GM23338 (cell line): ENCODE measurements at regions not wholly inside any gene's neighbourhood (a gene's known extent, or its start where the extent isn't known, plus 50 kb on each side); places are given as distances from the start of the nearest gene placed in this dataset.

Experiments used
- ATAC-seq: fragments of 200-7000 bp; cut with Tn5 transposase; 3 replicates; pipeline ENCODE4 v1.9.1; 2020
- DNase-seq: peaks from one replicate; pipeline ENCODE4 v3.0.0-alpha.2; 2015; ENCODE audit warnings: low spot score
- H2AFZ ChIP-seq: fragments of 200-600 bp; sonication (generic); 2 replicates; pipeline ENCODE4 v1.8.0; 2016; ENCODE audit warnings: antibody characterized with exemption, mild to moderate bottlenecking, moderate library complexity
- H3F3A ChIP-seq: fragments of 200-600 bp; sonication (generic); replicated peaks from 2 replicates; pipeline ENCODE4 v1.8.0; 2017; ENCODE audit warnings: antibody characterized with exemption, mixed run types, low read depth
- H3K27ac ChIP-seq: fragments of 200-600 bp; sonication (generic); 2 replicates; pipeline ENCODE4 v1.6.1; 2016; ENCODE audit warnings: low read depth
- H3K27me3 ChIP-seq: fragments of 200-600 bp; sonication (generic); 2 replicates; pipeline ENCODE4 v1.8.0; 2016; ENCODE audit warnings: mild to moderate bottlenecking, mixed run types, moderate library complexity; ENCODE audit not compliant: insufficient read depth
- H3K36me3 ChIP-seq: fragments of 200-600 bp; sonication (generic); 2 replicates; pipeline ENCODE4 v1.8.0; 2016; ENCODE audit warnings: mild to moderate bottlenecking; ENCODE audit not compliant: insufficient read depth
- H3K4me1 ChIP-seq: fragments of 200-600 bp; sonication (generic); 2 replicates; pipeline ENCODE4 v1.8.0; 2016; ENCODE audit warnings: mild to moderate bottlenecking, moderate library complexity; ENCODE audit not compliant: insufficient read depth
- H3K4me2 ChIP-seq: fragments of 200-600 bp; sonication (generic); 2 replicates; pipeline ENCODE4 v1.7.1; 2017; ENCODE audit warnings: mixed run types
- H3K4me3 ChIP-seq: fragments of 200-600 bp; sonication (generic); 2 replicates; pipeline ENCODE4 v1.6.1; 2016; ENCODE audit warnings: mixed run types
- H3K79me2 ChIP-seq: fragments of 200-600 bp; sonication (generic); replicated peaks from 2 replicates; pipeline ENCODE4 v1.8.0; 2017; ENCODE audit warnings: mild to moderate bottlenecking; ENCODE audit not compliant: insufficient read depth
- H3K9me2 ChIP-seq: fragments of 200-600 bp; sonication (generic); 2 replicates; pipeline ENCODE4 v1.8.0; 2017; ENCODE audit not compliant: insufficient read depth
- H4K20me1 ChIP-seq: fragments of 200-600 bp; sonication (generic); replicated peaks from 2 replicates; pipeline ENCODE4 v1.8.0; 2017; ENCODE audit warnings: mild to moderate bottlenecking; ENCODE audit not compliant: insufficient read depth
- H3K27ac Mint-ChIP-seq: 2 replicates; pipeline ENCODE4 v1.8.0; 2020; ENCODE audit warnings: inconsistent platforms, mild to moderate bottlenecking, moderate library complexity, mixed read lengths
- H3K27me3 Mint-ChIP-seq: 3 replicates; pipeline ENCODE4 v1.8.0; 2022; ENCODE audit warnings: low read depth, mild to moderate bottlenecking, moderate library complexity, mixed read lengths, inconsistent platforms; ENCODE audit not compliant: insufficient read depth, poor library complexity
- H3K36me3 Mint-ChIP-seq: 3 replicates; pipeline ENCODE4 v1.8.0; 2021; ENCODE audit warnings: low read depth, mild to moderate bottlenecking, inconsistent platforms, moderate library complexity, mixed read lengths
- H3K4me1 Mint-ChIP-seq: 3 replicates; pipeline ENCODE4 v1.8.0; 2020; ENCODE audit warnings: mild to moderate bottlenecking, inconsistent platforms, mixed read lengths
- H3K4me3 Mint-ChIP-seq: 3 replicates; pipeline ENCODE4 v1.8.0; 2021; ENCODE audit warnings: moderate library complexity, mild to moderate bottlenecking, inconsistent platforms, mixed read lengths
- H3K9me3 Mint-ChIP-seq: 3 replicates; pipeline ENCODE4 v1.8.0; 2020; ENCODE audit warnings: moderate library complexity, mild to moderate bottlenecking, inconsistent platforms, mixed read lengths
- CREB1 ChIP-seq: fragments of 250-450 bp; sonication (Bioruptor Pico); IDR thresholded peaks from 2 replicates; pipeline ENCODE4 v1.5.0; 2020; ENCODE audit warnings: low read depth, mild to moderate bottlenecking, moderate library complexity
- ETS1 ChIP-seq: IDR thresholded peaks from 2 replicates; pipeline ENCODE4 v1.6.1; 2016; ENCODE audit warnings: antibody characterized with exemption
- EZH2 ChIP-seq: fragments of 200-600 bp; sonication (generic); IDR thresholded peaks from one replicate; pipeline ENCODE4 v1.8.0; 2017; ENCODE audit warnings: antibody characterized with exemption, mild to moderate bottlenecking, low read depth; ENCODE audit not compliant: unreplicated experiment
- EZH2phosphoT487 ChIP-seq: fragments of 200-600 bp; sonication (generic); IDR thresholded peaks from one replicate; pipeline ENCODE4 v1.8.1; 2018; ENCODE audit warnings: antibody characterized with exemption; ENCODE audit not compliant: unreplicated experiment
- JUNB ChIP-seq: IDR thresholded peaks from one replicate; pipeline ENCODE4 v1.6.1; 2016; ENCODE audit warnings: antibody characterized with exemption; ENCODE audit not compliant: unreplicated experiment
- NANOG ChIP-seq: IDR thresholded peaks from 2 replicates; pipeline ENCODE4 v1.6.1; 2016; ENCODE audit warnings: antibody characterized with exemption, borderline replicate concordance
- ZNF331 ChIP-seq: fragments of 250-450 bp; sonication (Bioruptor Pico); IDR thresholded peaks from 2 replicates; pipeline ENCODE4 v1.5.0; 2020; ENCODE audit warnings: low read depth, mild to moderate bottlenecking, moderate library complexity
- ZNF462 ChIP-seq: fragments of 250-450 bp; sonication (Bioruptor Pico); IDR thresholded peaks from 2 replicates; pipeline ENCODE4 v1.5.0; 2020; ENCODE audit warnings: mild to moderate bottlenecking, moderate library complexity

GRCh38 chr3:87977765-87978164, 81.0 kb downstream of the CGGBP1 start (continued):
- no peak for TF ChIP-seq CREB1 (CRISPR knock-in tag)
- no peak for TF ChIP-seq ZNF331 (CRISPR knock-in tag)
- TF ChIP-seq JUNB, result no peak
- no peak for TF ChIP-seq EZH2phosphoT487
- TF ChIP-seq NANOG, result no peak
- no peak for TF ChIP-seq EZH2
- no peak for TF ChIP-seq ZNF462 (CRISPR knock-in tag)

GRCh38 chr3:87975716-87976115, 83.1 kb downstream of the CGGBP1 start:
- no peak overlapping the region for H3K27ac Mint-ChIP-seq
- no peaks in the 10 kb centered on the region for H3K36me3 ChIP-seq
- no peaks in the 10 kb centered on the region for H3K79me2 ChIP-seq
- H3K4me3 Mint-ChIP-seq, result no peak overlapping the region
- H3F3A ChIP-seq, result no peaks in the 10 kb centered on the region
- H3K27me3 ChIP-seq, result no peaks in the 10 kb centered on the region
- H3K4me1 ChIP-seq, result no peaks in the 10 kb centered on the region
- H3K4me3 ChIP-seq, result no peak overlapping the region
- no peak overlapping the region for H2AFZ ChIP-seq
- no peak overlapping the region for H3K27ac ChIP-seq
- ATAC-seq, result no peak
- peaks cover 12% of the 10 kb centered on the region for H3K36me3 Mint-ChIP-seq
- H4K20me1 ChIP-seq, result no peaks in the 10 kb centered on the region
- no peak for DNase-seq
- no peaks in the 10 kb centered on the region for H3K9me2 ChIP-seq
- H3K4me1 Mint-ChIP-seq, result peaks cover 4% of the 10 kb centered on the region; the same call in 1 of the 3 replicates
- no peak overlapping the region for H3K4me2 ChIP-seq
- H3K9me3 Mint-ChIP-seq, result peaks cover 22% of the 10 kb centered on the region
- no peaks in the 10 kb centered on the region for H3K27me3 Mint-ChIP-seq
- TF ChIP-seq EZH2phosphoT487 (no peak), ETS1 (no peak), CREB1 (CRISPR knock-in tag) (no peak), ZNF462 (CRISPR knock-in tag) (no peak)
